IPS-18c (cell line): ENCODE measurements at regions not wholly inside any gene's neighbourhood (a gene's known extent, or its start where the extent isn't known, plus 50 kb on each side); places are given as distances from the start of the nearest gene placed in this dataset.
"Not testable (repeated sequence)": the region's sequence is repeated elsewhere in the genome, so short reads cannot be mapped to it uniquely, and the experiment has no call there.

Source experiments
- H3K4me3 ChIP-seq: 2 replicates; pipeline ENCODE4 v1.7.0; 2013; ENCODE audit warnings: low read depth, mild to moderate bottlenecking, low read length, moderate library complexity; ENCODE audit not compliant: insufficient read depth
- H3K9me3 ChIP-seq: one replicate; pipeline ENCODE4 v1.6.1; 2013; ENCODE audit warnings: mild to moderate bottlenecking, low read length, moderate library complexity; ENCODE audit not compliant: control insufficient read depth, insufficient read depth

- no peaks in the 10 kb centered on the region for H3K9me3 ChIP-seq
- H3K4me3 ChIP-seq = no peak overlapping the region
Measured at GRCh38 chr7:16094651-16095050, 326.7 kb downstream of the CRPPA start.

GRCh38 chr7:16092711-16093110 lies 328.6 kb downstream of the CRPPA start:
- H3K4me3 ChIP-seq = no peak overlapping the region
- H3K9me3 ChIP-seq = peaks cover 2% of the 10 kb centered on the region

GRCh38 chr7:16091701-16092310 lies 329.5 kb downstream of the CRPPA start:
- H3K4me3 ChIP-seq = no peak overlapping the region
- H3K9me3 ChIP-seq = peaks cover 2% of the 10 kb centered on the region

GRCh38 chr7:16089801-16090200 lies 331.5 kb downstream of the CRPPA start:
- H3K4me3 ChIP-seq = no peak overlapping the region
- peaks cover 2% of the 10 kb centered on the region for H3K9me3 ChIP-seq

GRCh38 chr7:16089191-16089590 lies 332.1 kb downstream of the CRPPA start:
- Histone ChIP-seq H3K4me3 (no peak overlapping the region), H3K9me3 (peaks cover 2% of the 10 kb centered on the region)

GRCh38 chr7:16086743-16087142 lies 334.6 kb downstream of the CRPPA start:
- Histone ChIP-seq H3K4me3 (no peak overlapping the region), H3K9me3 (peaks cover 2% of the 10 kb centered on the region)

GRCh38 chr7:16085780-16086179 lies 335.6 kb downstream of the CRPPA start:
- not testable (repeated sequence) for H3K9me3 ChIP-seq, H3K4me3 ChIP-seq

GRCh38 chr7:16084875-16085274 lies 336.5 kb downstream of the CRPPA start:
- Histone ChIP-seq H3K4me3 (no peak overlapping the region), H3K9me3 (peaks cover 2% of the 10 kb centered on the region)

- Histone ChIP-seq H3K9me3 (peaks cover 2% of the 10 kb centered on the region), H3K4me3 (no peak overlapping the region)
Measured at GRCh38 chr7:16084370-16084769, 337.0 kb downstream of the CRPPA start.

GRCh38 chr7:16083931-16084330 lies 337.4 kb downstream of the CRPPA start:
- no peak overlapping the region for H3K4me3 ChIP-seq

GRCh38 chr7:16080131-16080530 lies 341.2 kb downstream of the CRPPA start:
- Histone ChIP-seq H3K4me3 (no peak overlapping the region), H3K9me3 (no peaks in the 10 kb centered on the region)

More at GRCh38 chr7:16083931-16084330, 337.4 kb downstream of the CRPPA start:
- peaks cover 2% of the 10 kb centered on the region for H3K9me3 ChIP-seq

- Histone ChIP-seq H3K9me3 (no peaks in the 10 kb centered on the region), H3K4me3 (no peak overlapping the region)
Measured at GRCh38 chr7:16079723-16080122, 341.6 kb downstream of the CRPPA start.

- H3K9me3 ChIP-seq = no peaks in the 10 kb centered on the region
Measured at GRCh38 chr7:16078076-16078952, 343.0 kb downstream of the CRPPA start.

GRCh38 chr7:16071246-16071857 lies 350.0 kb downstream of the CRPPA start:
- H3K9me3 ChIP-seq = no peaks in the 10 kb centered on the region
- no peak overlapping the region for H3K4me3 ChIP-seq

More at GRCh38 chr7:16078076-16078952, 343.0 kb downstream of the CRPPA start:
- H3K4me3 ChIP-seq = no peak overlapping the region

GRCh38 chr7:16070806-16071205 lies 350.5 kb downstream of the CRPPA start:
- H3K4me3 ChIP-seq = no peak overlapping the region
- H3K9me3 ChIP-seq = no peaks in the 10 kb centered on the region

GRCh38 chr7:16069998-16070397 lies 351.3 kb downstream of the CRPPA start:
- H3K9me3 ChIP-seq = no peaks in the 10 kb centered on the region
- no peak overlapping the region for H3K4me3 ChIP-seq

GRCh38 chr7:16068183-16068582 lies 353.2 kb downstream of the CRPPA start:
- Histone ChIP-seq H3K4me3 (no peak overlapping the region), H3K9me3 (no peaks in the 10 kb centered on the region)

- H3K4me3 ChIP-seq = no peak overlapping the region
- H3K9me3 ChIP-seq = no peaks in the 10 kb centered on the region
Measured at GRCh38 chr7:16067711-16068110, 353.6 kb downstream of the CRPPA start.
